ENCODE measurements at regions not wholly inside any gene's neighbourhood (a gene's known extent, or its start where the extent isn't known, plus 50 kb on each side); places are given as distances from the start of the nearest gene placed in this dataset.

DNA sequence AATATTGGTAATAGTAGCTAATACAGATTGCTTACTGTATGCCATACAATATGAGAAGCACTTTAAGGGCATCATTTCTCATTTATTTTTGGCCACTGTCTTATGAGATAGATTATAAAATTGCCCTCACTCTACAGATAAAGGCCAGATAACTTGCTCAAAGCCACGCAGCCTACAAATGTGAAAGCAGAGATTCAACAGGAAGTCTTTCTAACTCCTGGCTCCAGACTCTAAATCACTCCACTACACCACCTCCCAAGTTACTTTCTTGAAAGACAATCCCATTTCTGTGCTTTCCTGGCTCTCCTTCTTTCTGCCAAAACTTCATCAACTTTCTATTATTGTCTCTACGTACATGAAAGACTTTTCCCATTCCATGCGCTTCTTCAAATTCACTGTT is 194.7 kb downstream of the FBXO8 start:
- TF ChIP-seq, protein P1, sequence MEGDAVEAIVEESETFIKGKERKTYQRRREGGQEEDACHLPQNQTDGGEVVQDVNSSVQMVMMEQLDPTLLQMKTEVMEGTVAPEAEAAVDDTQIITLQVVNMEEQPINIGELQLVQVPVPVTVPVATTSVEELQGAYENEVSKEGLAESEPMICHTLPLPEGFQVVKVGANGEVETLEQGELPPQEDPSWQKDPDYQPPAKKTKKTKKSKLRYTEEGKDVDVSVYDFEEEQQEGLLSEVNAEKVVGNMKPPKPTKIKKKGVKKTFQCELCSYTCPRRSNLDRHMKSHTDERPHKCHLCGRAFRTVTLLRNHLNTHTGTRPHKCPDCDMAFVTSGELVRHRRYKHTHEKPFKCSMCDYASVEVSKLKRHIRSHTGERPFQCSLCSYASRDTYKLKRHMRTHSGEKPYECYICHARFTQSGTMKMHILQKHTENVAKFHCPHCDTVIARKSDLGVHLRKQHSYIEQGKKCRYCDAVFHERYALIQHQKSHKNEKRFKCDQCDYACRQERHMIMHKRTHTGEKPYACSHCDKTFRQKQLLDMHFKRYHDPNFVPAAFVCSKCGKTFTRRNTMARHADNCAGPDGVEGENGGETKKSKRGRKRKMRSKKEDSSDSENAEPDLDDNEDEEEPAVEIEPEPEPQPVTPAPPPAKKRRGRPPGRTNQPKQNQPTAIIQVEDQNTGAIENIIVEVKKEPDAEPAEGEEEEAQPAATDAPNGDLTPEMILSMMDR (IDR thresholded peaks at IDR 0.05) = no peak
- no peak for TF ChIP-seq POLR2A (IDR thresholded peaks at IDR 0.05)
